ENCODE measurements at regions not wholly inside any gene's neighbourhood (a gene's known extent, or its start where the extent isn't known, plus 50 kb on each side); places are given as distances from the start of the nearest gene placed in this dataset.

GRCh38 chr11:32531528-32531927 is 52.1 kb upstream of the EIF3M start:
- DNase-seq: no peak

- DNase-seq: no peak
These were observed 53.5 kb upstream of the EIF3M start for GRCh38 chr11:32529994-32530588.

GRCh38 chr11:32527261-32528175 is 56.1 kb upstream of the EIF3M start:
- peak; percentile 86 for DNase-seq

- DNase-seq: no peak
These were observed 56.9 kb upstream of the EIF3M start for GRCh38 chr11:32526760-32527159.

- DNase-seq: no peak
These were observed 71.7 kb upstream of the EIF3M start for GRCh38 chr11:32511926-32512325.

GRCh38 chr11:32510039-32510438 is 73.6 kb upstream of the EIF3M start:
- no peak for DNase-seq

- DNase-seq: no peak
These were observed 73.4 kb upstream of the WT1 start for GRCh38 chr11:32508780-32509179.

GRCh38 chr11:32500001-32500400 is 64.7 kb upstream of the WT1 start:
- no peak for DNase-seq

GRCh38 chr11:32497951-32498350 is 62.6 kb upstream of the WT1 start:
- DNase-seq: peak; percentile 96

GRCh38 chr11:32494629-32495028 is 59.3 kb upstream of the WT1 start:
- no peak for DNase-seq

- no peak for DNase-seq
These were observed 54.1 kb upstream of the WT1 start for GRCh38 chr11:32489464-32489863.

GRCh38 chr11:32487270-32487669 is 51.9 kb upstream of the WT1 start:
- DNase-seq: no peak

- DNase-seq: no peak
These were observed 50.4 kb upstream of the WT1 start for GRCh38 chr11:32485733-32486132.
